ENCODE measurements at regions not wholly inside any gene's neighbourhood (a gene's known extent, or its start where the extent isn't known, plus 50 kb on each side); places are given as distances from the start of the nearest gene placed in this dataset.

- DNase-seq (ENCODE audit: low read depth, low spot score) = no peak
These were observed 93.6 kb upstream of the UST start for GRCh38 chr6:148653138-148653776.

- no peak for DNase-seq (ENCODE audit: low read depth, low spot score)
These were observed 89.8 kb upstream of the UST start for GRCh38 chr6:148657048-148657447.

- DNase-seq (ENCODE audit: low read depth, low spot score) = no peak
These were observed 88.0 kb upstream of the UST start for GRCh38 chr6:148658681-148659430.

GRCh38 chr6:148667395-148667794 is 79.4 kb upstream of the UST start:
- DNase-seq (ENCODE audit: low read depth, low spot score) = no peak

- peak; percentile 89 for DNase-seq (ENCODE audit: low read depth, low spot score)
These were observed 75.7 kb upstream of the UST start for GRCh38 chr6:148671085-148671484.

- DNase-seq (ENCODE audit: low read depth, low spot score) = no peak
These were observed 74.9 kb upstream of the UST start for GRCh38 chr6:148671952-148672351.

GRCh38 chr6:148674306-148674705 is 72.5 kb upstream of the UST start:
- no peak for DNase-seq (ENCODE audit: low read depth, low spot score)

- DNase-seq (ENCODE audit: low read depth, low spot score) = no peak
These were observed 69.0 kb upstream of the UST start for GRCh38 chr6:148677594-148678476.

- no peak for DNase-seq (ENCODE audit: low read depth, low spot score)
These were observed 68.1 kb upstream of the UST start for GRCh38 chr6:148678682-148679081.

GRCh38 chr6:148681666-148682065 is 65.2 kb upstream of the UST start:
- no peak for DNase-seq (ENCODE audit: low read depth, low spot score)

GRCh38 chr6:148682252-148682651 is 64.6 kb upstream of the UST start:
- no peak for DNase-seq (ENCODE audit: low read depth, low spot score)

GRCh38 chr6:148682990-148683389 is 63.8 kb upstream of the UST start:
- DNase-seq (ENCODE audit: low read depth, low spot score) = no peak

- no peak for DNase-seq (ENCODE audit: low read depth, low spot score)
These were observed 57.7 kb upstream of the UST start for GRCh38 chr6:148689168-148689567.

- no peak for DNase-seq (ENCODE audit: low read depth, low spot score)
These were observed 52.8 kb upstream of the UST start for GRCh38 chr6:148693882-148694484.
